HepG2 (cell line): ENCODE measurements at regions not wholly inside any gene's neighbourhood (a gene's known extent, or its start where the extent isn't known, plus 50 kb on each side); places are given as distances from the start of the nearest gene placed in this dataset.

Source experiments
- ATAC-seq: fragments of 200-7000 bp; cut with Tn5 transposase; 3 replicates; pipeline ENCODE4 v1.9.1; 2020; ENCODE audit warnings: mild to moderate bottlenecking, moderate library complexity
- BruUV-seq: library from RNA; stranded (reverse); fragments of 400-500 nt; replicated peaks from 2 replicates; lab custom pipeline; 2021; lab: Mats Ljungman, UMichigan
- CTCF ChIA-PET: fragments of 300-600 bp; formaldehyde crosslinking; extraction: SDS; loops from one replicate; lab custom pipeline; 2021; ENCODE audit warnings: low total read pairs, inconsistent platforms, low intra/inter-chr PET ratio; lab: Yijun Ruan, JAX
- POLR2A ChIA-PET: fragments of 350-600 bp; sonication (Branson Sonifier 250); formaldehyde crosslinking; loops from one replicate; lab custom pipeline; 2020; ENCODE audit warnings: antibody characterized with exemption, inconsistent platforms; lab: Yijun Ruan, JAX
- DNase-seq: peaks from one replicate; pipeline ENCODE4 v3.0.0-alpha.2; 2015; ENCODE audit warnings: low spot score
- FAIRE-seq: peaks from 3 replicates; lab custom pipeline; 2011; peaks lifted over from hg19 to GRCh38; lab: Jason Lieb, UNC
- H2AFZ ChIP-seq: one replicate; pipeline ENCODE4 v1.6.1; 2011; ENCODE audit warnings: low read length, inconsistent platforms
- H3K27ac ChIP-seq: fragments of 300-600 bp; 3 replicates; pipeline ENCODE4 v1.8.0; 2011; ENCODE audit warnings: mixed run types, mild to moderate bottlenecking, mixed read lengths, low read length, inconsistent platforms; ENCODE audit not compliant: insufficient read depth; ENCODE audit errors: extremely low read length
- H3K27me3 ChIP-seq, 2 experiments: fragments of 200-600 bp in 1 of 2; 2 replicates in 1 of 2; 3 replicates in 1 of 2; pipeline versions ENCODE4 v1.6.0 to v1.8.0; 2011; ENCODE audit warnings: low read length in 2 of 2, mild to moderate bottlenecking in 2 of 2, moderate library complexity in 2 of 2, inconsistent platforms in 1 of 2; ENCODE audit not compliant: insufficient read depth in 2 of 2, control insufficient read depth in 1 of 2
- H3K36me3 ChIP-seq, 2 experiments: fragments of 200-600 bp in 1 of 2; replicated peaks in 1 of 2; 2 replicates in 1 of 2; 3 replicates in 1 of 2; pipeline versions ENCODE4 v1.5.1 to v1.8.0; 2011; ENCODE audit warnings: low read length in 2 of 2, inconsistent platforms in 1 of 2; ENCODE audit not compliant: insufficient read depth in 2 of 2, control insufficient read depth in 1 of 2
- H3K4me1 ChIP-seq: 2 replicates; pipeline ENCODE4 v1.5.1; 2012; ENCODE audit warnings: low read length, inconsistent platforms; ENCODE audit not compliant: insufficient read depth
- H3K4me2 ChIP-seq: 2 replicates; pipeline ENCODE4 v1.6.0; 2011; ENCODE audit warnings: low read depth, low read length, inconsistent platforms
- H3K4me3 ChIP-seq, 3 experiments: fragments of 200-600 bp in 1 of 3; sonication (generic), shearing (Covaris generic) in 1 of 3; replicated peaks in 1 of 3; 2 replicates each; pipeline ENCODE4 v1.5.1; 2011 to 2016; ENCODE audit warnings: low read length in 3 of 3, inconsistent platforms in 2 of 3, low read depth in 2 of 3, mild to moderate bottlenecking in 2 of 3, control low read depth in 1 of 3, mixed read lengths in 1 of 3; ENCODE audit not compliant: insufficient read depth in 1 of 3
- H3K79me2 ChIP-seq: one replicate; pipeline ENCODE4 v1.6.1; 2011; ENCODE audit warnings: low read length, inconsistent platforms; ENCODE audit not compliant: insufficient read depth
- H3K9ac ChIP-seq: 2 replicates; pipeline ENCODE4 v1.6.0; 2011; ENCODE audit warnings: mild to moderate bottlenecking, low read depth, low read length, inconsistent platforms; ENCODE audit not compliant: insufficient read depth
- H3K9me3 ChIP-seq: 2 replicates; pipeline ENCODE4 v1.5.1; 2012; ENCODE audit warnings: mild to moderate bottlenecking, low read length
- H4K20me1 ChIP-seq: 2 replicates; pipeline ENCODE4 v1.6.0; 2011; ENCODE audit warnings: inconsistent platforms, mild to moderate bottlenecking, low read length, moderate library complexity; ENCODE audit not compliant: insufficient read depth
- DZIP1 ChIP-seq: sonication (generic); formaldehyde crosslinking; IDR thresholded peaks from 2 replicates; pipeline ENCODE4 v1.5.0; 2020; ENCODE audit warnings: mild to moderate bottlenecking, missing genetic modification reagents
- FOXA1 ChIP-seq, 2 experiments: fragments of 450-650 bp in 1 of 2; sonication (generic) in 1 of 2; formaldehyde crosslinking in 1 of 2; IDR thresholded peaks; 2 replicates each; pipeline versions ENCODE4 v1.4.0 to v1.6.1; 2016 to 2020; ENCODE audit warnings: missing genetic modification reagents in 1 of 2
- GPBP1L1 ChIP-seq: sonication (generic); formaldehyde crosslinking; IDR thresholded peaks from 2 replicates; pipeline ENCODE4 v1.5.0; 2020; ENCODE audit warnings: mild to moderate bottlenecking, missing genetic modification reagents
- HOXA7 ChIP-seq: sonication (generic); formaldehyde crosslinking; IDR thresholded peaks from 2 replicates; pipeline ENCODE4 v1.8.1; 2022; ENCODE audit warnings: mild to moderate bottlenecking, missing genetic modification reagents, moderate library complexity
- HOXA9 ChIP-seq: sonication (generic); formaldehyde crosslinking; IDR thresholded peaks from 2 replicates; pipeline ENCODE4 v1.8.1; 2022; ENCODE audit warnings: missing genetic modification reagents, mild to moderate bottlenecking, moderate library complexity, borderline replicate concordance
- MTF2 ChIP-seq: sonication (generic); formaldehyde crosslinking; IDR thresholded peaks from 2 replicates; pipeline ENCODE4 v1.5.0; 2020; ENCODE audit warnings: missing genetic modification reagents, borderline replicate concordance
- NBN ChIP-seq: fragments of 450-650 bp; conservative IDR thresholded peaks from 2 replicates; pipeline ENCODE4 v1.6.1; 2017
- NCOA2 ChIP-seq: sonication (generic); formaldehyde crosslinking; IDR thresholded peaks from 2 replicates; pipeline ENCODE4 v1.8.0; 2022; ENCODE audit warnings: inconsistent platforms
- NCOR1 ChIP-seq: fragments of 200-600 bp; sonication (generic); IDR thresholded peaks from 2 replicates; pipeline ENCODE4 v1.7.0; 2017; ENCODE audit warnings: antibody characterized with exemption, low read length, borderline replicate concordance
- RFX5 ChIP-seq: IDR thresholded peaks from 2 replicates; pipeline ENCODE4 v1.6.1; 2011; ENCODE audit warnings: low read depth, low read length, improper control_type of control experiment
- ZFP62 ChIP-seq: sonication (generic); formaldehyde crosslinking; IDR thresholded peaks from 2 replicates; pipeline ENCODE4 v1.4.0; 2020; ENCODE audit warnings: missing genetic modification reagents
- ZNF414 ChIP-seq: sonication (generic); formaldehyde crosslinking; IDR thresholded peaks from 2 replicates; pipeline ENCODE4 v1.5.0; 2020; ENCODE audit warnings: missing genetic modification reagents
- ZNF605 ChIP-seq: sonication (generic); formaldehyde crosslinking; IDR thresholded peaks from 2 replicates; pipeline ENCODE4 v1.8.0; 2022; ENCODE audit warnings: mild to moderate bottlenecking, missing genetic modification reagents
- ZNF770 ChIP-seq: sonication (generic); formaldehyde crosslinking; IDR thresholded peaks from 2 replicates; pipeline ENCODE4 v1.5.0; 2020; ENCODE audit warnings: mild to moderate bottlenecking, missing genetic modification reagents
- ZSCAN21 ChIP-seq: sonication (generic); formaldehyde crosslinking; IDR thresholded peaks from 2 replicates; pipeline ENCODE4 v1.8.0; 2022; ENCODE audit warnings: mild to moderate bottlenecking, missing genetic modification reagents, moderate library complexity, borderline replicate concordance
- ZSCAN5A ChIP-seq: sonication (generic); formaldehyde crosslinking; IDR thresholded peaks from 2 replicates; pipeline ENCODE4 v1.8.0; 2022; ENCODE audit warnings: mild to moderate bottlenecking, missing genetic modification reagents, borderline replicate concordance
- WGBS: methylation state at CpG from one replicate; pipeline ENCODE4 v1.1.6; 2017; ENCODE audit warnings: low lambda C conversion rate; 5-methylcytosine and 5-hydroxymethylcytosine counted together
- in situ Hi-C: cut with HindIII; loops from 2 replicates; pipeline ENCODE4 v1.10.0; 2017; ENCODE audit warnings: low pct_unique_long_range_greater_than_20kb; ENCODE audit not compliant: extremely low pct_ligation_motif_present
- intact Hi-C: fragments of 100-400 bp; cut with micrococcal nuclease; formaldehyde crosslinking; loops from one replicate; pipeline ENCODE4 v1.10.0; 2022; ENCODE audit not compliant: unreplicated experiment

- intact Hi-C loops = no loop called here
- no peak for FAIRE-seq
Measured at GRCh38 chr21:19510653-19511052, 1107.1 kb upstream of the TMPRSS15 start.

More at GRCh38 chr21:19510653-19511052, 1107.1 kb upstream of the TMPRSS15 start:
- DNase-seq (no peak), ATAC-seq (no peak)
- Histone ChIP-seq H3K4me3 (no peak overlapping the region), H3K27ac (no peak overlapping the region), H3K79me2 (no peaks in the 10 kb centered on the region), H4K20me1 (no peaks in the 10 kb centered on the region), H3K9ac (no peak overlapping the region), H3K36me3 (no peaks in the 10 kb centered on the region), H3K27me3 (no peaks in the 10 kb centered on the region), H2AFZ (no peak overlapping the region), H3K4me2 (no peak overlapping the region), H3K9me3 (peaks cover 86% of the 10 kb centered on the region), H3K4me1 (no peaks in the 10 kb centered on the region)
- ChIA-PET CTCF (no interaction called here), POLR2A (no interaction called here)
- in situ Hi-C loops = no loop called here
- 52% methylated on average over 3 of the region's 3 CpGs for WGBS
- no peak for TF ChIP-seq MTF2 (CRISPR knock-in tag)
- no peak for TF ChIP-seq ZNF414 (CRISPR knock-in tag)
- TF ChIP-seq HOXA7 (CRISPR knock-in tag) = no peak
- no peak for TF ChIP-seq ZNF770 (CRISPR knock-in tag)
- TF ChIP-seq HOXA9 = no peak
- no peak for TF ChIP-seq FOXA1 (IDR thresholded peaks at IDR 0.05)
- TF ChIP-seq FOXA1 (CRISPR knock-in tag; IDR thresholded peaks at IDR 0.05) = no peak
- TF ChIP-seq ZSCAN5A = no peak
- no peak for TF ChIP-seq NCOA2
- no peak for TF ChIP-seq NCOR1
- no peak for TF ChIP-seq DZIP1 (CRISPR knock-in tag)
- no peak for TF ChIP-seq GPBP1L1 (CRISPR knock-in tag)
- TF ChIP-seq RFX5 = no peak
- TF ChIP-seq ZFP62 = no peak
- TF ChIP-seq ZNF605 (CRISPR knock-in tag) = no peak
- no peak for TF ChIP-seq NBN
- TF ChIP-seq ZSCAN21 (CRISPR knock-in tag) = no peak
- no TSS peak for BruUV-seq
